ENCODE measurements at regions not wholly inside any gene's neighbourhood (a gene's known extent, or its start where the extent isn't known, plus 50 kb on each side); places are given as distances from the start of the nearest gene placed in this dataset.

- DNase-seq, result no peak
These were observed 460.1 kb upstream of the SALL3 start for GRCh38 chr18:78519394-78520062.

DNA sequence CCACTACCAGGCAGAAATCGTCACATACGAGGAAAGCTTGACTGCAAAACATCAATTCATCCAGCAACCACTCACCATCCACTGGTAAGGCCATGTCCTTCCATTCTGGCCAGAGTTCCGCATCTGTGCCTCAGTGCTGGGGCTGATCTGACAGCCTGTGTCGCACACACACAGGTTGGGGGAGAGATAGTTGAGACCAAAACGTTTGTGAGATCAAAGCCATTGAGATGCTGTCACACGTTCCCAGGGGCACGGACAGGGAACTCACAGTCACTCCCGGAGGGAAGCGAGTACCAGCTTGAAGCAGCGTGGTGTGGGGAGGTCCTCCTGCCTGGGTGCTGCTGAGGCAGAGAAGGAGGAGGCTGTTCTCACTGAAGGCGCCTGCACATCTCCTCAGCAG lies 458.5 kb upstream of the SALL3 start:
- no peak for DNase-seq

- DNase-seq, result no peak
These were observed 457.9 kb upstream of the SALL3 start for GRCh38 chr18:78521744-78522143.

DNA sequence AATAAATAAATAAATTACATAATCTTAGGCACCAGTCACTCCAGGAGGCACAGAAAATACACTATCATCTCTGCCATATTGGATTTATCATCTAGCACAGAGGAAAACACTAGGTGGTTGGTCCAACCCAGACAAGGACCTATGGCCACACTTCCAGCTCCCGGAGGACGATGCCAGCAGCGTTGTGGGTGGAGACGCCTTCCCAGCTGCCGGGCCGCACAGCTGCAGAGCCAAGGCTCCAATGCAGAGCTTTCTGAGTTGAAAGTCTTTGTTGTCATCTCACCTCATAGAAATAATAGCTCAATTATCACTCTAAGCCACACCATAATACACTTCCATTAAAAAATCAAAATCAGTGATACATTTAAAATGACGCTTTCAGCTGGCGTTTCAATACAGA lies 457.1 kb upstream of the SALL3 start:
- DNase-seq, result no peak

GRCh38 chr18:78523850-78524249 lies 455.8 kb upstream of the SALL3 start:
- DNase-seq, result no peak

GRCh38 chr18:78525366-78526111 lies 454.1 kb upstream of the SALL3 start:
- DNase-seq, result no peak

GRCh38 chr18:78526275-78526674 lies 453.3 kb upstream of the SALL3 start:
- DNase-seq, result no peak

GRCh38 chr18:78526923-78527711 lies 452.5 kb upstream of the SALL3 start:
- DNase-seq, result no peak

DNA sequence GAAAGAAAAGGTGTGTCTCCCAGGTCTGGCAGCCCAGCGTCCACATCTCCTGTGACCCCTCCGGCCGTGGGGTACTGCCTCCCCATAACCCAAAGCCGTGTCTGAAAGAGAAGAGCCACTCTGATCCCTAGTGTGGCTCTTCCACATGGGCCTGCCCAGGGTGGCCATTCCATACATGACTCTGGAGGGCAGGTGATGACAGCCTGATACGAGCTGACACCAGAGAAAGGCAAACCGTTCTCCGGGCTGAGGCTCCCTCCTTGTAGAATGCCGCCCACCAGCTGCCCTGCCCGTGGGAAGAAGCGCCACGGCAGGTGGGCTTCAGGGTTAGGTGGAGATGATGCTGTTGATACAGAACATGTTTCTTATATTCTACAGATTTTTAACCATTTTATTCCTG lies 451.6 kb upstream of the SALL3 start:
- no peak for DNase-seq

GRCh38 chr18:78528411-78529258 lies 451.0 kb upstream of the SALL3 start:
- DNase-seq, result no peak

DNA sequence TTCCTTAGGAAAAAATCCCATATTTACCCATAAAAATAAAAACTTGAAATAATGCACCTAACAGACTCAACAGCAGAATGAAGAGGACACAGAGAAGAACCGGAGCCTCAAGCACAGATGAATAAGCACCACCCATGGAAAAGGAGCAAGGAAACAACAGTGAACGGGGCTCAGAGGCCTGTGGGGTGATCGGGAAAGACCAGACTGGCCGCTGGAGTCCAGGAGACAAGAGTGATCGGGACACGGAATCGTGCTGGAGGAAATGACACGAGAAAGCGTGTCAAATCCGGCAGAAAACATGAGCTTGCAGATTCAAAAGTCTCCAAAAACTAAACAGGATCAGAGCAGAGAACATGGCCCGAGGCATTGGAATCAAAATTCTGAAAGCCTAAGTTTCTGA lies 448.0 kb upstream of the SALL3 start:
- no peak for DNase-seq

DNA sequence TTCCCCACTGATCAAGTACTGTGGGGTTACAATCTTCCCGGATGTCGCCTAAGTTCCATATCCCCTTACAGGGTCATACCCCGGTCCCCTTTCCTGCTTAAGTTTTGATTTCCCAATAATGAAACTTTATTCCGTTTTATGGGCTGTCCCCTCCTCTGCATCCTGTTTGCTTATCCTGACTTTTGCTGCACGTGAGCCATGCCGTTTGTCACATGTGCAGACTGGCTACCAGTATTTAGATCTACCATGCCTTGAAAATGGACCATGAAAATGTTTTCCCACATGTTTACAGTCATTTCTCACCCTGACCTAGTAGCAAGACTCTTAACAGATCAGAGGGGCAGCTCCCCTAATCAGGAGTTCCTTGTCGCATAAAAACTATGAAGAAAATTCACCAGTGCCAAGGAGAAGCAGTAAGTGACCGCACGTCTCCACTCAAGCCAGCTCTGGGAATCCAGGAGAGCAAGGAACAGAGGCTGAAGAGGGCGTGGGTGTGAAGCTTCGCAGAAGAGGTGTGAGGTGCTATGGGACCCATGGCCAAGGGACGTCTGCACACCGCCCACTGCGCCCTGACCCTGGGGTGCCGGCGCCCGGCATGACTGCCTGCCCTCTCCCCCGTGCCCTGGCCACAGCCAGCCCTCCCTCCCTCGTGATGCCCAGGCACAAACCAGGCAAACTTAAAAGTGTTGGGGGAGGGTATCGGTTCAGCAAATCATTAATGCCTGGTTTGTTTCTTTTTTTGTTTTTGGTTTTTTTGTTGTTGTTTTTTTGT lies 440.8 kb upstream of the SALL3 start:
- no peak for DNase-seq

- DNase-seq, result no peak
These were observed 438.7 kb upstream of the SALL3 start for GRCh38 chr18:78540636-78541529.

DNA sequence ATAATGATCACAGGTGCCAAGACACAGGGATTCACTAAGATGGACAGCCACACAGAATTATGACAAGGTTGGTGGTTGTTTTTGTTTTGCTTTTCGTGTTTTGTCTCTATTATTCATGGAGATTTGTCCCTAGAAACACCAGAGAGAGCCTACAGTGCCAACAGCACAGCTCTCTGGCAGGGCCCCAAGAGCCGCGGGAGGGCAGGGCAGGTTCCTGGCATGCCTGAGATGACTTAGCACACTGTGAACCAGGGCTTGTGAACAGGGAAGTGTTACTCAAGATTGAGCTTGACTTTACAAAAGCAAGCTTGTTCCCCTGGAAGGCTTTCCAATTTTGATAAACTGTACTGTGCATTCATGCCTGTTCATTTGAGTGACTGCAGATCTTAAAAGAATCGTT lies 437.4 kb upstream of the SALL3 start:
- DNase-seq, result no peak

GRCh38 chr18:78543201-78543725 lies 436.4 kb upstream of the SALL3 start:
- no peak for DNase-seq

DNA sequence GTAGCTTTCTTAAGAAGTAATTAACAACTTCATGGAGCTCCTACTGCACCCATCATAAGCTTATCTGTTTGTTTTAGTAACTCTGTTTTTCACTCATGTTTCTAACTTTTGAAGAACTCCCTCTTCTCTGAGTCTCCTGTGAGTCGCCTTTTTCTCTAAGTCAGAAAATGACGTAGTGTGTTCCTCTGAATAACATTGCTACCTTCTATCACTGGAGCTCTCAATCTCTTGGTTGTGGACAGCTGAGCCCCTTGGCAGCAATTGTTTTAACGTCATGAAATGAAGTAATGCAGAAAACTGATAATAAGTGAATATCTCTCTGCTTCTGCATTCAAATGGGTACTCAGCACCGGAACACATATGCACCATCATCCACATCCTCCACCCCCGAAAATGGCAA lies 433.3 kb upstream of the SALL3 start:
- no peak for DNase-seq

GRCh38 chr18:78547817-78548216 lies 431.8 kb upstream of the SALL3 start:
- DNase-seq, result no peak

- no peak for DNase-seq
These were observed 431.2 kb upstream of the SALL3 start for GRCh38 chr18:78548261-78549058.

GRCh38 chr18:78549971-78550370 lies 429.6 kb upstream of the SALL3 start:
- DNase-seq, result no peak

Measured in bone marrow (tissue), 2 donors.